H1 (cell line): ENCODE measurements at regions not wholly inside any gene's neighbourhood (a gene's known extent, or its start where the extent isn't known, plus 50 kb on each side); places are given as distances from the start of the nearest gene placed in this dataset.

ENCODE experiments used
- CTCF ChIA-PET: fragments of 300-600 bp; sonication (Branson Sonifier 250); formaldehyde crosslinking; loops from one replicate; lab custom pipeline; 2021; ENCODE audit not compliant: partially characterized antibody; lab: Charles Lee
- POLR2A ChIA-PET: fragments of 300-600 bp; sonication (Branson Sonifier 250); formaldehyde crosslinking; loops from one replicate; lab custom pipeline; 2021; ENCODE audit warnings: inconsistent platforms; ENCODE audit not compliant: partially characterized antibody; lab: Charles Lee
- DNase-seq, 2 experiments: peaks; one replicate each; pipeline versions ENCODE4 v3.0.0 to v3.0.0-alpha.2; 2010 to 2022; ENCODE audit warnings: low spot score in 2 of 2, low read depth in 1 of 2, mixed read lengths in 1 of 2
- FAIRE-seq: peaks from 2 replicates; lab custom pipeline; 2011; peaks lifted over from hg19 to GRCh38; lab: Jason Lieb, UNC
- H2AFZ ChIP-seq: 2 replicates; pipeline ENCODE4 v1.8.1; 2012; ENCODE audit warnings: low read length, inconsistent platforms
- H2AK5ac ChIP-seq: 2 replicates; pipeline ENCODE4 v1.6.1; 2013; ENCODE audit warnings: low read depth, low read length
- H2BK120ac ChIP-seq: replicated peaks from 2 replicates; pipeline ENCODE3; 2013; ENCODE audit warnings: low read depth, low read length, inconsistent platforms
- H2BK12ac ChIP-seq: 2 replicates; pipeline ENCODE4 v1.6.1; 2013; ENCODE audit warnings: low read depth, low read length
- H2BK15ac ChIP-seq: 2 replicates; pipeline ENCODE4 v1.6.1; 2013; ENCODE audit warnings: low read length
- H2BK20ac ChIP-seq: 2 replicates; pipeline ENCODE4 v1.6.1; 2013; ENCODE audit warnings: low read length
- H2BK5ac ChIP-seq: 2 replicates; pipeline ENCODE4 v1.6.1; 2013; ENCODE audit warnings: low read depth, low read length
- H3K14ac ChIP-seq: 2 replicates; pipeline ENCODE4 v1.6.1; 2013; ENCODE audit warnings: inconsistent platforms; ENCODE audit not compliant: insufficient read length
- H3K18ac ChIP-seq: 2 replicates; pipeline ENCODE4 v1.6.1; 2013; ENCODE audit warnings: low read length; ENCODE audit errors: extremely low read depth
- H3K23ac ChIP-seq: 2 replicates; pipeline ENCODE4 v1.6.1; 2013; ENCODE audit warnings: inconsistent platforms; ENCODE audit not compliant: insufficient read length
- H3K23me2 ChIP-seq: 2 replicates; pipeline ENCODE4 v1.6.1; 2013; ENCODE audit warnings: low read depth, low read length
- H3K27ac ChIP-seq: 2 replicates; pipeline ENCODE4 v1.6.1; 2011; ENCODE audit warnings: low read depth, low read length, inconsistent platforms
- H3K27me3 ChIP-seq, 4 experiments: replicated peaks in 1 of 4; 1 replicate in 1 of 4; 2 replicates in 3 of 4; pipeline versions ENCODE4 v1.6.1 to v1.8.1; 2011 to 2013; ENCODE audit warnings: low read length in 3 of 4, mild to moderate bottlenecking in 3 of 4, inconsistent platforms in 2 of 4, mixed read lengths in 2 of 4, moderate library complexity in 1 of 4; ENCODE audit not compliant: control insufficient read depth in 3 of 4, insufficient read depth in 3 of 4; ENCODE audit errors: extremely low read depth in 1 of 4
- H3K36me3 ChIP-seq, 4 experiments: 2 replicates each; pipeline versions ENCODE4 v1.6.1 to v1.8.1; 2011 to 2013; ENCODE audit warnings: mild to moderate bottlenecking in 4 of 4, low read length in 3 of 4, moderate library complexity in 2 of 4, control low read depth in 1 of 4, inconsistent platforms in 1 of 4; ENCODE audit not compliant: insufficient read depth in 4 of 4, control insufficient read depth in 2 of 4
- H3K4ac ChIP-seq: replicated peaks from 2 replicates; pipeline ENCODE3; 2013; ENCODE audit warnings: low read length, low read depth, mixed read lengths, inconsistent platforms; ENCODE audit not compliant: insufficient read length
- H3K4me1 ChIP-seq, 4 experiments: replicated peaks in 1 of 4; 1 replicate in 1 of 4; 2 replicates in 3 of 4; pipeline versions ENCODE4 v1.6.1 to v1.8.1; 2011 to 2013; ENCODE audit warnings: low read length in 3 of 4, inconsistent platforms in 2 of 4, mixed read lengths in 1 of 4; ENCODE audit not compliant: insufficient read depth in 4 of 4, control insufficient read depth in 3 of 4
- H3K4me2 ChIP-seq, 2 experiments: 2 replicates each; pipeline versions ENCODE4 v1.6.1 to v1.8.1; 2011 to 2013; ENCODE audit warnings: low read depth in 2 of 2, low read length in 2 of 2, control low read depth in 1 of 2, inconsistent platforms in 1 of 2, mild to moderate bottlenecking in 1 of 2; ENCODE audit not compliant: insufficient read depth in 1 of 2
- H3K4me3 ChIP-seq, 4 experiments: fragments of 200-600, 300-600 bp in 1 of 4; sonication (generic), shearing (Covaris generic), sonication (Bioruptor Twin) in 1 of 4; 2 replicates each; pipeline versions ENCODE4 v1.5.1 to v1.8.1; 2011 to 2016; ENCODE audit warnings: low read length in 4 of 4, low read depth in 3 of 4, control low read depth in 2 of 4, inconsistent platforms in 2 of 4, mild to moderate bottlenecking in 2 of 4, mixed read lengths in 1 of 4, moderate library complexity in 1 of 4; ENCODE audit not compliant: insufficient read depth in 2 of 4; ENCODE audit errors: extremely low read depth in 1 of 4
- H3K56ac ChIP-seq: replicated peaks from 2 replicates; pipeline ENCODE3; 2013; ENCODE audit warnings: low read depth, mild to moderate bottlenecking, mixed read lengths, low read length, inconsistent platforms; ENCODE audit not compliant: insufficient read length
- H3K79me1 ChIP-seq: 2 replicates; pipeline ENCODE4 v1.6.1; 2013; ENCODE audit warnings: low read depth, low read length, control low read depth
- H3K79me2 ChIP-seq, 2 experiments: 2 replicates each; pipeline versions ENCODE4 v1.6.1 to v1.8.1; 2012 to 2013; ENCODE audit warnings: low read length in 2 of 2, mild to moderate bottlenecking in 2 of 2, inconsistent platforms in 1 of 2; ENCODE audit not compliant: insufficient read depth in 2 of 2, control insufficient read depth in 1 of 2
- H3K9ac ChIP-seq, 4 experiments: replicated peaks in 1 of 4; 1 replicate in 1 of 4; 2 replicates in 3 of 4; pipeline versions ENCODE4 v1.6.1 to v1.8.1; 2011 to 2013; ENCODE audit warnings: low read depth in 3 of 4, low read length in 3 of 4, control low read depth in 2 of 4, mild to moderate bottlenecking in 2 of 4, moderate library complexity in 2 of 4, inconsistent platforms in 1 of 4; ENCODE audit errors: extremely low read depth in 1 of 4
- H3K9me3 ChIP-seq, 2 experiments: 2 replicates each; pipeline versions ENCODE4 v1.6.1 to v1.8.1; 2012 to 2013; ENCODE audit warnings: mild to moderate bottlenecking in 2 of 2, moderate library complexity in 2 of 2, control low read depth in 1 of 2, inconsistent platforms in 1 of 2, low read depth in 1 of 2, low read length in 1 of 2, mixed read lengths in 1 of 2; ENCODE audit not compliant: insufficient read depth in 2 of 2
- H4K20me1 ChIP-seq, 2 experiments: replicated peaks in 1 of 2; 2 replicates each; pipeline versions ENCODE3 to v1.8.1; 2011 to 2013; ENCODE audit warnings: inconsistent platforms in 2 of 2, low read length in 2 of 2, mild to moderate bottlenecking in 1 of 2; ENCODE audit not compliant: insufficient read depth in 2 of 2, control insufficient read depth in 1 of 2
- H4K5ac ChIP-seq: 2 replicates; pipeline ENCODE4 v1.6.1; 2013; ENCODE audit warnings: low read length, low read depth, mixed read lengths, inconsistent platforms; ENCODE audit not compliant: insufficient read length
- H4K8ac ChIP-seq: 2 replicates; pipeline ENCODE4 v1.8.0; 2013; ENCODE audit warnings: mild to moderate bottlenecking, moderate library complexity, low read length, inconsistent platforms; ENCODE audit not compliant: insufficient read depth; ENCODE audit errors: extremely low read depth
- H4K91ac ChIP-seq: replicated peaks from 2 replicates; pipeline ENCODE3; 2013; ENCODE audit warnings: low read length, mixed read lengths, inconsistent platforms; ENCODE audit not compliant: insufficient read length
- ASH2L ChIP-seq: fragments of 200-600, 300-600 bp; sonication (generic); IDR thresholded peaks from one replicate; pipeline ENCODE4 v1.7.1; 2017; ENCODE audit warnings: low read length
- ATF3 ChIP-seq: IDR thresholded peaks from 2 replicates; pipeline ENCODE4 v1.6.1; 2011; ENCODE audit warnings: low read depth, mild to moderate bottlenecking, low read length; ENCODE audit not compliant: insufficient read depth
- HDAC6 ChIP-seq: IDR thresholded peaks from one replicate; pipeline ENCODE4 v1.7.1; 2012; ENCODE audit warnings: low read depth, mild to moderate bottlenecking, inconsistent platforms, low read length, moderate library complexity
- POLR2A ChIP-seq, 2 experiments: IDR thresholded peaks; 1 replicate in 1 of 2; 2 replicates in 1 of 2; pipeline ENCODE4 v1.6.1; 2011; ENCODE audit warnings: low read depth in 2 of 2, low read length in 2 of 2, mild to moderate bottlenecking in 2 of 2; ENCODE audit errors: control extremely low read depth in 1 of 2
- RFX5 ChIP-seq: IDR thresholded peaks from 2 replicates; pipeline ENCODE4 v1.6.1; 2011; ENCODE audit warnings: low read depth, low read length, improper control_type of control experiment, borderline replicate concordance
- SAP30 ChIP-seq: fragments of 300-600 bp; sonication (generic); IDR thresholded peaks from 2 replicates; pipeline ENCODE4 v1.7.1; 2012; ENCODE audit warnings: low read length, moderate library complexity, mild to moderate bottlenecking, inconsistent platforms; ENCODE audit not compliant: insufficient read depth, insufficient replicate concordance
- SIN3A ChIP-seq, 2 experiments: IDR thresholded peaks in 1 of 2; conservative IDR thresholded peaks in 1 of 2; 2 replicates each; pipeline ENCODE4 v1.6.1; 2011 to 2012; ENCODE audit warnings: low read length in 2 of 2, improper control_type of control experiment in 1 of 2, low read depth in 1 of 2, mild to moderate bottlenecking in 1 of 2
- WGBS, 2 experiments: shearing (Covaris generic) in 1 of 2; methylation state at CpG; one replicate each; pipeline versions ENCODE4 v1.1.6 to v1.1.7; 2013 to 2015; ENCODE audit warnings: low lambda C conversion rate in 2 of 2, mixed read lengths in 2 of 2, inconsistent platforms in 1 of 2, low coverage in 1 of 2, missing lambda C conversion rate in 1 of 2; ENCODE audit not compliant: insufficient replicate concordance in 2 of 2, insufficient coverage in 1 of 2, insufficient read length in 1 of 2; ENCODE audit errors: extremely low coverage in 1 of 2, missing lambda C conversion rate in 1 of 2; 5-methylcytosine and 5-hydroxymethylcytosine counted together

DNA sequence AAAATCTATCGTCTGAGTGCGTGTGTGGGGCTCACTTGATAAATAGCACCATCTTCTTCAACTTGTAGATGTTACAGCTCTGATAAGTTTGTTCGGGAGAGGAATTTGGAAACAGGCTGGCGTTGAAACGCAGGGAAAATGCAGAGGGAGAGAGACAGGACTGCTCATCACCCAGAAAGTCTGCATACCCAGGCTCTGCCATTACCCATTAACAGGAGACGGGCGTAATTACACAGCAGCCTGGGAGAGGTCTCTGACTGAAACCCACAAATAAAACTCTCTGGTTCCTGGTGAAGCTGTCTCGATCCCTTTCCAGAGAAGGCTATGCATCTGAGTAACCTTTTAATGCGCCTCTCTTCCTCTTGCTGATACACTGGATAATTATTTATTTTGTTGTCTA lies 547.3 kb downstream of the BCL11B start:
- WGBS, 2 experiments = 85% methylated on average over 9 of the region's 9 CpGs; no CpG with 5 or more reads in 1 of the 2 experiments

More for the DNA sequence above, 547.3 kb downstream of the BCL11B start:
- H3K9ac ChIP-seq = no peak overlapping the region; a peak in 1 of 7 replicates
- H3K56ac ChIP-seq = no peak overlapping the region
- peak overlapping the region; percentile 7; the same call in 1 of the 2 replicates for H3K18ac ChIP-seq
- CTCF ChIA-PET = interaction anchor here (0.7 kb wide), 1 partner anchor 170 kb away, joined by 3 read pairs; no protein-coding TSS in a partner anchor
- no peaks in the 10 kb centered on the region for H4K20me1 ChIP-seq
- no peaks in the 10 kb centered on the region for H3K36me3 ChIP-seq
- H3K4ac ChIP-seq = no peak overlapping the region
- H3K27me3 ChIP-seq = no peaks in the 10 kb centered on the region
- no peak overlapping the region for H4K91ac ChIP-seq
- no peak overlapping the region for H3K4me3 ChIP-seq
- H3K23me2 ChIP-seq = no peaks in the 10 kb centered on the region
- TF ChIP-seq HDAC6 (no peak), ASH2L (no peak), RFX5 (no peak), SAP30 (no peak), SIN3A (conservative IDR thresholded peaks at IDR 0.05 in 1 of 2, IDR thresholded peaks at IDR 0.05 in 1 of 2; ENCODE audit: low read depth in 1 of 2, low read length in 2 of 2) (no peak), ATF3 (no peak), POLR2A (IDR thresholded peaks at IDR 0.05; ENCODE audit: control extremely low read depth in 1 of 2, low read depth in 2 of 2, low read length in 2 of 2) (no peak)
- H3K79me2 ChIP-seq = no peaks in the 10 kb centered on the region
- H2BK12ac ChIP-seq = no peak overlapping the region
- H2BK20ac ChIP-seq = no peak overlapping the region
- no peak overlapping the region for H2AK5ac ChIP-seq
- H3K23ac ChIP-seq = no peak overlapping the region
- H3K79me1 ChIP-seq = no peaks in the 10 kb centered on the region
- H3K14ac ChIP-seq = no peak overlapping the region
- peaks cover 0 to 3% (median under 1%) of the 10 kb centered on the region in 4 experiments; a peak in 2 of 7 replicates for H3K4me1 ChIP-seq
- no peak overlapping the region for H3K4me2 ChIP-seq
- no peak for FAIRE-seq
- POLR2A ChIA-PET = no interaction called here
- no peaks in the 10 kb centered on the region for H3K9me3 ChIP-seq
- no peak overlapping the region for H2BK5ac ChIP-seq
- H2AFZ ChIP-seq = peak overlapping the region; percentile 83; the same call in 1 of the 2 replicates
- no peak overlapping the region for H2BK120ac ChIP-seq
- no peak overlapping the region for H3K27ac ChIP-seq
- H4K8ac ChIP-seq = no peak overlapping the region
- H4K5ac ChIP-seq = no peak overlapping the region
- no peak for DNase-seq
- H2BK15ac ChIP-seq = no peak overlapping the region
